Colonic mucosa (tissue), 4 donors: ENCODE measurements at regions not wholly inside any gene's neighbourhood (a gene's known extent, or its start where the extent isn't known, plus 50 kb on each side); places are given as distances from the start of the nearest gene placed in this dataset.

Experiments
- DNase-seq: peaks from one replicate; pipeline ENCODE4 v3.0.0-alpha.2; 2020
- H3K27ac ChIP-seq: fragments of 200-600 bp; one replicate; pipeline ENCODE4 v1.8.0; 2021
- H3K27me3 ChIP-seq: fragments of 200-600 bp; one replicate; pipeline ENCODE4 v1.8.0; 2021
- H3K36me3 ChIP-seq: fragments of 200-600 bp; one replicate; pipeline ENCODE4 v1.8.0; 2021
- H3K4me1 ChIP-seq: fragments of 200-600 bp; one replicate; pipeline ENCODE4 v1.8.0; 2021; ENCODE audit warnings: mild to moderate bottlenecking
- H3K4me3 ChIP-seq: fragments of 200-600 bp; one replicate; pipeline ENCODE4 v1.8.0; 2021
- H3K9ac ChIP-seq, 2 donors: one replicate each; pipeline ENCODE4 v1.7.0; 2013; ENCODE audit warnings: control low read depth in 2 of 2, low read depth in 2 of 2, low read length in 2 of 2
- H3K9me3 ChIP-seq: fragments of 200-600 bp; one replicate; pipeline ENCODE4 v1.8.0; 2021
- intact Hi-C: fragments of 100-400 bp; cut with DNase I; formaldehyde crosslinking; loops from one replicate; pipeline ENCODE4 v1.14.1; 2022
- TF ChIP-seq, protein P1 (sequence below): fragments of 200-600 bp; IDR thresholded peaks from one replicate; pipeline ENCODE4 v1.8.0; 2022; ENCODE audit warnings: antibody characterized with exemption, mild to moderate bottlenecking
- donor health status: healthy.
- donor health status: DM: no; HTN: no; CAD: no.
- donor health status: DM: no; HTN: no; CAD: no.

DNA sequence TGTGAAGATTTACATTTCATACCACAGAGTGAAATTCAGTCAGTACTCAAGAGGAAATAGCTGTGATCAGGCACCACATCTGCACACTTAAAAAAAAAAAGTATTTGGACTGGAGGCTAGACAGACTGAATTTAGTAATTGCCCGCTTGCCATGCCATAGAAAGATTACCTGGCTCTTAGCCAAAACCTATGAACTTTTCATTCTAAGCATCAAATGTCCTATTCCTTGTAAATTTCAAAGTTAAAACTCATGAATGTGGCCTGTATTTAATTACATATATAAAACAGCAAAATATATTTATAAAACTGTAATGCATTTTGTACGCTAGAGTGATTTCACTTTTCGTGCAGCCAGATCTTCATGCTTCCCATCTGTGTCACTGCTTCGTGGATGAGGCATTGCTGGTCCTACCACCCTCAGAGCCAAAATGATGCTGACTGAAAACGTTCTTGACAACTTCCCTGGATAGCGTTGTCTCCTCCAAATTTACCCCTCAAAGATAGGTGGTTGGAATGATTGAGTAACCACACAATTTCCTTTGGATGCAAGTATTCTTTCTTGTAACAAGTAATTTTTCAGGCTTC, 447.9 kb upstream of the SGCD start:
- TF ChIP-seq, protein P1, sequence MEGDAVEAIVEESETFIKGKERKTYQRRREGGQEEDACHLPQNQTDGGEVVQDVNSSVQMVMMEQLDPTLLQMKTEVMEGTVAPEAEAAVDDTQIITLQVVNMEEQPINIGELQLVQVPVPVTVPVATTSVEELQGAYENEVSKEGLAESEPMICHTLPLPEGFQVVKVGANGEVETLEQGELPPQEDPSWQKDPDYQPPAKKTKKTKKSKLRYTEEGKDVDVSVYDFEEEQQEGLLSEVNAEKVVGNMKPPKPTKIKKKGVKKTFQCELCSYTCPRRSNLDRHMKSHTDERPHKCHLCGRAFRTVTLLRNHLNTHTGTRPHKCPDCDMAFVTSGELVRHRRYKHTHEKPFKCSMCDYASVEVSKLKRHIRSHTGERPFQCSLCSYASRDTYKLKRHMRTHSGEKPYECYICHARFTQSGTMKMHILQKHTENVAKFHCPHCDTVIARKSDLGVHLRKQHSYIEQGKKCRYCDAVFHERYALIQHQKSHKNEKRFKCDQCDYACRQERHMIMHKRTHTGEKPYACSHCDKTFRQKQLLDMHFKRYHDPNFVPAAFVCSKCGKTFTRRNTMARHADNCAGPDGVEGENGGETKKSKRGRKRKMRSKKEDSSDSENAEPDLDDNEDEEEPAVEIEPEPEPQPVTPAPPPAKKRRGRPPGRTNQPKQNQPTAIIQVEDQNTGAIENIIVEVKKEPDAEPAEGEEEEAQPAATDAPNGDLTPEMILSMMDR, result no peak
- Histone ChIP-seq H3K27ac (no peak overlapping the region), H3K9me3 (no peaks in the 10 kb centered on the region)

DNA sequence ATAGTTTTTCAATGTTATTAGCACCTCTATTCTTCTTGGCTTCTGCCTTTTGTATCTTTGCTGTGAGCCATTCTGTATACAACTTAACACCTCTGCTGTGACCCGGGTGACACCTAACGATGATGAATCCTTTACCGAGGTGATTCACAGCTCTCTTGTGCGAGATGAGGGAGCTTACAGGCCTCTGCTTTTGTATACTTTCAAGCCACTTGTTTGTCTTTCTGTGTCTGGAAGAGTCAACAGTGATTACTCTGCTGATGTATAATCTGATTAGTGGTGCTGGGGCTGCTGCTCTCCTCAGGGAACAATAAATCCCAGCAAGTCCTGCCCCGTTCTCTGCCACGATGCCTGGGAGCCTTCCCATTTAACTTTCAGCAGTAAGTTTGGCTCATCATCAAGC, 442.9 kb upstream of the SGCD start:
- Histone ChIP-seq H3K9me3 (no peaks in the 10 kb centered on the region), H3K9ac (no peak overlapping the region), H3K27me3 (no peaks in the 10 kb centered on the region), H3K27ac (no peak overlapping the region), H3K4me1 (no peaks in the 10 kb centered on the region), H3K4me3 (no peak overlapping the region), H3K36me3 (no peaks in the 10 kb centered on the region)
- intact Hi-C loops, result no loop called here
- DNase-seq, result no peak
- TF ChIP-seq, protein P1, result no peak

More for the DNA sequence above, 447.9 kb upstream of the SGCD start:
- intact Hi-C loops, result no loop called here
- H3K27me3 ChIP-seq, result no peaks in the 10 kb centered on the region
- H3K36me3 ChIP-seq, result no peaks in the 10 kb centered on the region
- DNase-seq, result no peak
- no peak overlapping the region for H3K4me3 ChIP-seq
- no peaks in the 10 kb centered on the region for H3K4me1 ChIP-seq
- no peak overlapping the region for H3K9ac ChIP-seq

DNA sequence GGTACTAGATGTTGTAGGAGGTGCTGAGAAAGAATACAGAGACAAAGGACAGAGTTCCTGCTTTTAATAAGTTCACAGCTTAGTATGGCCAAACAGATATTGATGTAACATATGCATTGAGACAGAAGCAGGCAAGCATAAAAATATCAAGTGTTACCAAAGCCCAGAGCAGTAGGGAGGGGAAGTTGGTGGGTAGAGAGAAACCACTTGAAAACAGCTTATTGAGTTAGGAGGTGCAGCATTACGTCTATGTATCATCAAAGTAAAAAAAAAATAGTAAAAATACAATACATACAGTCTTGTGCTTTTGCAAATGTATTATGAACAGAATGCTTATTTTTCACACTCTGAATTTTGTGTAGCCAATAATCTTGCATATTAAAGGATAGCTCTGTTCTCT, 441.8 kb upstream of the SGCD start:
- Histone ChIP-seq H3K9me3 (no peaks in the 10 kb centered on the region), H3K4me1 (no peaks in the 10 kb centered on the region), H3K27ac (no peak overlapping the region), H3K27me3 (no peaks in the 10 kb centered on the region), H3K4me3 (no peak overlapping the region), H3K36me3 (no peaks in the 10 kb centered on the region), H3K9ac (no peak overlapping the region)
- no peak for DNase-seq
- intact Hi-C loops, result no loop called here
- TF ChIP-seq, protein P1, result no peak

DNA sequence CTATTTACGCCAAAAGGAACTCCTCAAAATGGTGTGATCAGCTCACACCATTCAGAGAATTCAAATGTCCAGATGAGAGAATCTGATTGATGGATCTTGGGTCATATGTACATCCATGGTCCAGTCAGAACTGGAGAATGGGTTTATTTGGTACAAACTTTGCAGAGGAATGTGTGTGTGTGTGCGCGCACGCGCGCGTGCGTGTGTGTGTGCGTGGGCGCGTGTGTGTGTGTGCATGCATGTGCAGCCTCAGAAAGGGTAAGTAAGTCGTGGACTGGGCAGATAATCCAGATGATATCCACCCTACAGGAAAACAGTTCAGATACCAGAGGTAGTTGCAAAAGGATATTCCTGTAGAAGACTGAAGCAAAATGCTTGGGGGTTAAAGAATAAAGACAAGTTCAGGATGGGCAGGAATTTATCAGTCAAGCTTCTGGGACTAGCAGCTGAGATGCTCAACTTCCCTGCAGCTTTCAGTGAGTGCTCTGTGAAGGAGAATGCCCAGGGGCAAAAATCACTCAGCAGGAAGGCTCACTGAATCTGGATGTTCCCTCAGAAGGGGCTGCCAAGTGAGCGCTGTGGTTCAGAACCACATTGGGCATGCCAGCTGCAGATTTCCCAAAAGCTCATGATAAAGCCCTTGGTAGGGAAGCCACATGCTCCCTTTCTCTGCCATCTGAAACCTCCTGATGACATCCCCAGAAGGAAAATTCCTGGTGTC, 440.5 kb upstream of the SGCD start:
- no peak overlapping the region for H3K4me3 ChIP-seq
- no peak overlapping the region for H3K9ac ChIP-seq
- TF ChIP-seq, protein P1, result no peak
- no peaks in the 10 kb centered on the region for H3K27me3 ChIP-seq
- H3K36me3 ChIP-seq, result no peaks in the 10 kb centered on the region
- no peak for DNase-seq
- intact Hi-C loops, result no loop called here
- no peaks in the 10 kb centered on the region for H3K9me3 ChIP-seq
- H3K27ac ChIP-seq, result no peak overlapping the region
- H3K4me1 ChIP-seq, result no peaks in the 10 kb centered on the region

DNA sequence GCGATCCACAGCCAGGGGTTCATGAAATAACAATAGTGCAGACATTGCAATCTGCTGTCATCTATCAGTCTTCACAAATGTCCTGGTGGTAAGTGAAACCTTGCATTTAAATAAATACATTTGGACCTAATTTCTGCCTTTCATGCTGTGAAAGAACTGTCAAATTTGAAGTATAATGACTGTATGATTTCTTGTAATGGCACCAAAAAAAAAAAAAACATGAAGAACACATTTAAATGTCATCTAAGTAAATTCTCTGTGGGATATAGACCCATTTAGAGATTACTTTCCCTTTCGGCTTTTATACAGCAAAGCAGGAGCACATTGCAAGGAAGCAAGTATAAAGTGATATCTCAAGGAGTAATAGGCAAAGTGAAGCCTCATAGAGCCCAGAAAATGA, 431.5 kb upstream of the SGCD start:
- H3K36me3 ChIP-seq, result no peaks in the 10 kb centered on the region
- DNase-seq, result no peak
- no peaks in the 10 kb centered on the region for H3K27me3 ChIP-seq
- H3K27ac ChIP-seq, result no peak overlapping the region
- H3K4me1 ChIP-seq, result no peaks in the 10 kb centered on the region
- H3K9me3 ChIP-seq, result no peaks in the 10 kb centered on the region
- TF ChIP-seq, protein P1, result no peak
- H3K4me3 ChIP-seq, result no peak overlapping the region
- no peak overlapping the region for H3K9ac ChIP-seq
- intact Hi-C loops, result no loop called here
